NOMO-1 treated with DMSO at 0.1 percent for 48 hours (cell line): ENCODE measurements at regions not wholly inside any gene's neighbourhood (a gene's known extent, or its start where the extent isn't known, plus 50 kb on each side); places are given as distances from the start of the nearest gene placed in this dataset.
"Not testable (repeated sequence)": the region's sequence is repeated elsewhere in the genome, so short reads cannot be mapped to it uniquely, and the experiment has no call there.

Experiments
- DNase-seq: peaks from one replicate; lab custom pipeline; 2025; ENCODE audit not compliant: unreplicated experiment; lab: John Stamatoyannopoulos, UW

DNA sequence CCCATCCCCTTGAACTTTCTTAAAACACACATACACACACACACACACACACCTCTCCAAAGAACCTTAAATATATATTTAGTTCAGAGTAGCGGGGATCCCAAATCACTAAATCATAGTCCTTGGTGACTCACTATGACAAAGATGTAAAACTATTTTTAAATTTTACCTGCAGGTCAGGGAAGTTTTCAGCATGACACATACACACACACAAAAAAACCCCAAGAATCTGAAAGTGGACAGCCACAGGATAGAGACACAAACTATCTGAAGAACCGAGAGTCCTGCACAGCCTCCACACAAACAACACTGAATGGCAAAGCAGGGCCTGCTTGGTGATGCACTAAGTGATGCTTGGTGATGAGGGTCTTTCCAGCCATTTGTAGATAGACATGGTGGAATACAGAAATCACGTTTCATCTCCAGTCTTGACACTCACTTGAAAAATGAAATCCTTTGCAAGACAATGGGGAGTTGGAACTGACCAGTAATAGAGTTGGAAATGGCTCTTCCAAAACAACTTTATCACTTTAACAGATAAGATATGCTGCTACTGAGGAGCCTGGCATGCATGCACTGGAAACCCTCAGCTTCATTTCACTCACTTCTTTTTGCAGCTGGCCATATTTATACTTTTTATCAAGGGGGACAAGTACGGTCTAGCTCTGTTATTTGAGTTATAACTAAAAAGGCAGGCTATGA, 307.3 kb downstream of the RAPGEF2 start:
- no peak for DNase-seq

- no peak for DNase-seq
These were observed 308.0 kb downstream of the RAPGEF2 start for GRCh38 chr4:159410891-159411290.

- no peak for DNase-seq
These were observed 310.5 kb downstream of the RAPGEF2 start for GRCh38 chr4:159413306-159413943.

GRCh38 chr4:159414305-159414704, 311.4 kb downstream of the RAPGEF2 start:
- DNase-seq = no peak

DNA sequence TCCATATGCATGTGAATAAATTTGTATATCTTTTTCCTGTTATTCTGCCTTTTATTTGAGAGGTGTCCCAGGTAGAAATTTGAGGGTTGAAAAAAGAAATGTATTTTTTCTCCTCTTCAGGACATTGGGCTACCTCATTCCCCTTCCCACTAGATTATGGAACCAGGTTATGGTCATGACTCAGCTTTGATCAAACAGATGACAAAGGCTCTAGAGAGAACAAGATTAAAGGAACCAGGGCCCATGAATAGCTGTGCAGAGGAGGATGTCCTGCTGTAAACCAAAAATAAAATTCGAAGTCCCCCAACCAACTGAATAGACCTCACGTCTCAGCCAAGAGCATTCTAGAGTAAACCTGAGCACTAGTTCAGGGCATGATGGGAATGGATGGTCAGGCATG, 313.2 kb downstream of the RAPGEF2 start:
- DNase-seq = no peak

DNA sequence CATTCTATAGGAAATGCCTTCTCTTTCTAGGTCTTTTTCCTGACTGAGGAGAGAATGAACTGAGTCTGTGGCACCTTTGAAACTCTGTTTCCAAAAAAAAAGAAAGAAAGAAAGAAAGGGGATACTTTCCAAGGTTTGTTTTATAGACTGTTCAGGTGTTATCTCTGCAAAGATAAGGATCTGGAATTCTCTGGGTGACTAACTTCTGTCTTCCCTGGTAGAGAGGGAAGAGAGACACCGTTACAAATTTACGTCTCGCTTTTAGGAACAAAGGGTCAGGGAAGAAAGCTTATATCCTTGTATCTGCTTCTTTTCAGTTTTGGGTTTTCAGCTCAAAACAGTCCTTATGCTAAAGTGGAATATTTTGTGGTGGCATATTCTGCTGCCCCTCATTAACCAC, 314.1 kb downstream of the RAPGEF2 start:
- DNase-seq = no peak

DNA sequence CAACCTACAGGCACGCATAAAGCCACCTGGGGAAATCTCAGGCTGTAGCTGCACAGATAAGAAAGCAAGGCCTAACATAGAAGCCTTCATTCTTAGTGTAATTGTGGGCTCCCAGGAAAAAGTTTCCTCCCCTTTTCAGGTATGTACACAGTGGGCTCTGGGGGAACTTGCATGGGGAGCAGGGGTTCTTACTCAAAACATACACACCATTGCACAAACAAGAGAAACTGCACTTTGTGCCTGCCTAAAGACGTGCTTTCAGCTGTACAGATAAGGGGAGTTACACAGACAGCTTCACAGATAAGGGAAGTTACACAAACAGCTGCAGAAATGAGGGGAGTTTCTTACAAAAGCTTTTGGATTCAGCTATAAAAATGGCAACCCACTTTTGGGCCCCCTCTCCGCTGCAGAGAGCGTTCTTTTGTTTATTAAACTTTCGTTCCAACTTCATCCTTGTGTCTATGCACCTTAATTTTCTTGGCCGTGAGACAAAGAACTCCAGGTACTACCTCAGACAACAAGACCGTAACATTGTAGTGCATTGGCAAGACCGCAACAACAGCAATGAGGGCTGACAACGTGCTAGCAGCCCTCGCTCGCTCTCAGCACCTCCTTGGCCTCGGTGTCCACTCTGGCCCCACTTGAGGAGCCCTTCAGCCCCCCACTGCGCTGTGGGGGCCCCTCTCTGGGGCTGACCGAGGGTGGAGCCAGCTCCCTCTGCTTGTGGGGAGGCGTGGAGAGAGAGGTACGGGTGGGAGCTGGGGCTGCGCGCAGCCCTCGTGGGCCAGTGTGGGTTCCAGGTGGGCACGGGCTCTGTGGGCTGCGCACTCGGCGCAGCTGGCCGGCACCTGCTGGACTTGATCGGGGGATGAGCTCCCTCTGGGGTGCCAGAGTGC, 317.5 kb downstream of the RAPGEF2 start:
- DNase-seq = no peak

- DNase-seq = not testable (repeated sequence)
These were observed 318.2 kb downstream of the RAPGEF2 start for GRCh38 chr4:159421058-159421419.

DNA sequence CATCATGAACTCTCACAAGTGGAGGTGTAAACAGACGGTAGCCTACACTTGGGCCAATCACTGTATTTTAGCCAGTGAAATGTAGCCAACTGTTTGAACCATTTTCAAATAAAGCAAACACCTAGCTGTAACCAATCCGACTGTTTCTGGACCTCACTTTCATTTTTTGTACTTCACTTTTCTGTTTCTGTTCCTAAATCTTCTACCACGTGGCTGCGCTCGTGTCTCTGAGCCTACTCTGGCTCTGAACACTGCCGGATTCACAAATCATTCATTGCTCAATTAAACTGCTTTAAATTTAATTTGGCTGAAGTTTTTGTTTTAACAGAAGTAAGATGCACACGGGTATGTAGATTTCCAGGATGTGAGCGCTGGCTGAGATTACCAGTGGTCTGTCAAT, 319.1 kb downstream of the RAPGEF2 start:
- DNase-seq = peak; percentile 68

DNA sequence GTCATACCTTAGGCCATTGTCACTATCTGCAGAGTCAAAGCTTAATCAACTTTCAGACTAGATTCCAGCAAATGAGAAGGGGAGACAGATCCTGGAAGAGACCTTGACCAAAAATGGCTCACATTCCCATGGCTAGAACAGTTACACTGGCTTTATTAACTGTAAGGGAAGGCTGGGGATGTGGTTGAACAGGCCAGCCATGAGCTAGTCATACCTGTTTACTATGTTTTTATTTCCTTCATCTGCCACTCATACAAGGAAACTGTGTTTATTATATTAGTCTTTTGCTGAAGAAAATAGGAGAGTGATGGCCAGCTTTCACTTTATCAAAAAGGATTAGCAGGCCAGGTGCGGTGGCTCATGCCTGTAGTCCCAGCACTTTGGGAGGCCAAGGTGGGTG, 319.7 kb downstream of the RAPGEF2 start:
- no peak for DNase-seq

GRCh38 chr4:159425737-159426305, 322.9 kb downstream of the RAPGEF2 start:
- no peak for DNase-seq

DNA sequence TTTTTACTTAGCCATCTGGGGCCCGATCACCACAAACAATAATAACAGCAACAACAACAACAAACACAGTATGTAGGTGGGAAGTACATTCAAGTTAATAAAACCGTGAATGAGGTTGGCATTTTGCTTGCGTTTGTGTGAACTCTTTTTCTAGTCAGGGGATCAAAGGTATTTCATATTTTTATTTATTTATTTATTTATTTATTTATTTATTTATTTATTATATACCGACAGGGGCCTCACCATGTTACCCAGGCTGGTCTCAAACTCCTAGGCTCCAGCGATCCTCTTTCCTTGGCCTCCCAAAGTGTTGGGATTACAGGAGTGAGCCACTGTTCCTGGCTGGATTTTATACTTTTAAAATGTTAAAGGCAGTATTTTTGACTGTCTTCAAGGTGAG, 325.4 kb downstream of the RAPGEF2 start:
- no peak for DNase-seq

GRCh38 chr4:159428975-159429692, 326.3 kb downstream of the RAPGEF2 start:
- peak; percentile 28 for DNase-seq

DNA sequence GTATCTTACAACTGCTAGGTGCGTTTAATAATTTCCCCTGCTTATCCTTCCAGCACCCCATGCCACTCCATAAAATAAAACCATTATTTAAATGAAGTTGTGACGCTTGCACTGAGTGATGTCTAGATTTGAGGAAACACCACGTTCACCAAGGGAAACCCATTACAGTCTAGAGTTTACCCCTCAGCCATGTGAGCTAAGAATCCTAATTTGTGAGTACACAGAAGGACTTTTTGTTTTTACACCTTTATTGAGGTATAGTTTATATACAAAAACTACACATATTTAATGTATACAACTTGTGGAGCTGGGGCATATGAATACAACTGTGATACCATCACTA, 326.8 kb downstream of the RAPGEF2 start:
- DNase-seq = peak; percentile 28

DNA sequence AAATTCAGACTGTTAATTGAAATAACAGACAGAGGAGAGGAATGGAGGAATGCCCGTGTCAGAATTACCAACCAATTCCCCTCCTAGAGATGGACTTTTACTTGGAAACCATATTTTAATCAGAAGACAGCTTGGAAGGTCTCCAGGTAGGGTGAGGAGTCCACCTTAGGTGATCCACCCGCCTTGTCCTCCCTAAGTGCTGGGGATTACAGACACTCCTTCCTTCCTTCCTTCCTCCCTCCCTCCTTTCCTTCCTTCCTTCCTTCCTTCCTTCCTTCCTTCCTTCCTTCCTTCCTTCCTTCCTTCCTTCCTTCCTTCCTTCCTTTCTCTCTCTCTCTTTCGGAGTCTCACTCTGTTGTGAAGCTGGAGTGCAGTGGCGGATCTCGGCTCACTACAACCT, 328.0 kb downstream of the RAPGEF2 start:
- DNase-seq = no peak

DNA sequence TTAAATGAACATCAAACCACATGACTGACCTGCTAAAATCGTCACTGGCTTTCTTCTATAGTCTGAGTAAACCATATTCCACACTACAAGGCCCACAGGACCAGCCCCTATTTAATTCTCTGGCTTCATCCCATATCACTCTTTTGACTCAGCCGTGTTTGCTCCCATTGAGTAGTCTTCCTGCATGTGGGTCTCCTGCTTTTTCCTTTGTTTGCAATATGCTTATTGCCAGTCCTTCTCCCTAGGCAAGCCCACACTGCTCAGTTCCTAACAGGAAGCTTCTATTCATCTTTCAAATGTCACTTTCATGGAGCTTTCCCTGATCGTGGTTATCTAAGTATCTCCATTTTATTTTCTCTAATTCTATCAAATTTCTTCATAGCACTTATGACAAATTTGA, 329.6 kb downstream of the RAPGEF2 start:
- no peak for DNase-seq

DNA sequence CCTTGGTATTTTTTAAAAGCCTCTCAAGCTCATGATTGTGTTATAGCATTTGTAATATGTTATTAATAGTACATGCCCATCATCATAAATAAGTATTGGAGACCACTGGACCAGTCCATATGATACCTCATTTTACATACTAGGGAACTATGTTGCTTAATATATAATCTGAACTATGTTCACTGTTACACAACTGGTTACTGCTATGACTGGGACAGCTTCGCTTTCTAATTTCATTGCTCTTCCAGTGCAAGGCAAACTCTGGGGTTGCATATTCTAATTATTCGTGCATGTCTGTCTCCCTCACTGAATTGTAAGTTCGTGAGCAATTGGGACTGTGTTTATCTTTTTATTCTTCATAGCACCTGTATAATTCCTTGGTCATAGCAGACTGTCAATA, 330.5 kb downstream of the RAPGEF2 start:
- DNase-seq = no peak

DNA sequence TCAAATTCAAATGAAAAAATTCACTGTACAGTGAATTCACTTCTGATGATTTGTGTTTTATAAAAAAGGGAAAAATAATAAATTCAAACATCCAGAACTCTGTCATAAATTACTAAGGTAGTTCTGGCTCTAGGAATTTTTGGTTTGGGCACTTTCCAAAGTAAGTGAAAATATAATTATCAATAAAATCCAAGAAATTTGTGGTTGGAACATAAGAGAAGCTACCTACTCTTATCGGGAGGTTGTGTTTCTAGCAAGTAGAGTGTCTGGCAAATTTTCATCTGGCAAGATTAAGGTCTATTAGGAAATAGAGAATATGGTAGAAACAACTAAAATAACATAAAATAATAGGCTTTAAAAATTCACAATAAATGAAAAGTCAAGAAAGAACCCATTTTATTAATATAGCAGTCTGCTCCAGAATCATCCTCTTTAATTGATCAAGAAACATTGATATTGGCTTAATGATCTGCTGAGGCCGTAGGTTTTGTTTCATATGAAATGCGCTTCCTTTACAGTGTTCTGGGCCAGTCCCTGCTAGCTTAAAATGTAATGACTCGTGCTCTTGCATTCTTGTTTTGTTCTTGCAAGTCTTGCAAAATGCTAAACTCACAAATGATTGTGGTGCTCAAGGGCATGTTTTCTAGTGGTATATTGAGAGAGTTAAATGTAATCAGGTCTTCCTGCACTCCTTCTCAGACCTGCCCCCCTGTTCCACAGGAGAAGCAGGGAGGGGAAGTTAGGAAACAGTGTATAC, 331.4 kb downstream of the RAPGEF2 start:
- DNase-seq = no peak

DNA sequence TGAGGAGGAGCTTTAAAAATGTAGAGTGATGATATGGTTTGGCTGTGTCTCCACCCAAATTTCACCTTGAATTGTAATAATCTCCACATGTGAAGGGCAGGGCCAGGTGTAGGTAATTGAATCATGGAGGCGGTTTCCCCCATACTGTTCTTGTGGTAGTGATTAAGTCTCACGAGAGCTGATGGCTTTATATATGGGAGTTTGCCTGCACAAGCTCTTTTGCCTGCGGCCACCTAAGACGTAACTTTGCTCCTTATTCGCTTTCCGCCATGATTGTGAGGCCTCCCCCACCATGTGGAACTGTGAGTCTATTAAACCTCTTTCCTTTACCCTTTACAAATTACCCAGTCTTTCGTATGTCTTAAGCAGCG, 332.0 kb downstream of the RAPGEF2 start:
- DNase-seq = no peak

DNA sequence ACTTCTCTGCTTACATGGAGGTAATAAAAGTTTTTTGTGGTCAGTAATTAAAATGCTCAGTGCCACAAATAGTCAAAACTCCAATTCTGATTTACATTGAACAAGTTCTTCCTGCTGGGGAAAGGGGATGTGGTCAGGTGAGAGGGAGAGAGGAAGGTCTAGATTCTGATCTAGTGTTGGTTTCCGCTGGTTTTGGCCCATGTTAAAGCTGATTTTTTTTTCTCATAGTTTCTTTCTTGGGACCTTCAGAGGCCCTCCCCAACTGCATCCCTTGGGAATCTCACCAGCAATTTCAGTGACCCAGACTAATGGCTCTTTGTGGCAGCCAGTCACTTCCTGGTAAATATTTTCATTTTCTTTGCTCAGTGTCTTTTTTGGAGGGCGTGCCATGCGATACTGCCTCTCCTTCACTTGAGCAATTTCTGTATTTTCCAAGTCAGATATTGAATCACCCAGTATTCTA, 332.7 kb downstream of the RAPGEF2 start:
- DNase-seq = peak; percentile 46
